Fibroblast of lung (primary cell): ENCODE measurements at regions not wholly inside any gene's neighbourhood (a gene's known extent, or its start where the extent isn't known, plus 50 kb on each side); places are given as distances from the start of the nearest gene placed in this dataset.

Source experiments
- DNase-seq, 2 donors: peaks; one replicate each; pipeline versions ENCODE4 v3.0.0 to v3.0.0-alpha.2; 2010; ENCODE audit warnings: low read depth in 2 of 2
- H2AFZ ChIP-seq: 2 replicates; pipeline ENCODE4 v1.5.1; 2012; ENCODE audit warnings: low read length, control low read depth, inconsistent platforms
- H3K27ac ChIP-seq: 2 replicates; pipeline ENCODE4 v1.5.1; 2011; ENCODE audit warnings: low read length, control low read depth; ENCODE audit not compliant: insufficient read depth
- H3K27me3 ChIP-seq: 2 replicates; pipeline ENCODE4 v1.5.1; 2011; ENCODE audit warnings: mild to moderate bottlenecking, low read length; ENCODE audit not compliant: control insufficient read depth, insufficient read depth
- H3K36me3 ChIP-seq: 2 replicates; pipeline ENCODE4 v1.5.1; 2011; ENCODE audit warnings: low read length; ENCODE audit not compliant: control insufficient read depth, insufficient read depth
- H3K4me1 ChIP-seq: 2 replicates; pipeline ENCODE4 v1.5.1; 2011; ENCODE audit warnings: low read length; ENCODE audit not compliant: control insufficient read depth, insufficient read depth; ENCODE audit errors: extremely low read depth
- H3K4me2 ChIP-seq: 2 replicates; pipeline ENCODE4 v1.5.1; 2011; ENCODE audit warnings: low read length, control low read depth; ENCODE audit not compliant: insufficient read depth; ENCODE audit errors: extremely low read depth
- H3K4me3 ChIP-seq, 4 experiments: fragments of 200-600 bp in 1 of 4; sonication (generic) in 1 of 4; replicated peaks in 1 of 4; 2 replicates each; pipeline ENCODE4 v1.5.1; 2011 to 2016; ENCODE audit warnings: low read length in 4 of 4, low read depth in 3 of 4, mild to moderate bottlenecking in 3 of 4, control low read depth in 2 of 4, inconsistent platforms in 1 of 4, mixed read lengths in 1 of 4; ENCODE audit not compliant: insufficient read depth in 1 of 4; ENCODE audit errors: control extremely low read depth in 1 of 4
- H3K79me2 ChIP-seq: 2 replicates; pipeline ENCODE4 v1.5.1; 2012; ENCODE audit warnings: mild to moderate bottlenecking, low read length, inconsistent platforms; ENCODE audit not compliant: control insufficient read depth, insufficient read depth
- H3K9ac ChIP-seq: 2 replicates; pipeline ENCODE4 v1.5.1; 2011; ENCODE audit warnings: mild to moderate bottlenecking, low read length, control low read depth; ENCODE audit not compliant: insufficient read depth
- H3K9me3 ChIP-seq: 2 replicates; pipeline ENCODE4 v1.5.1; 2012; ENCODE audit warnings: low read depth, low read length; ENCODE audit not compliant: control insufficient read depth, insufficient read depth
- H4K20me1 ChIP-seq: 2 replicates; pipeline ENCODE4 v1.5.1; 2011; ENCODE audit warnings: low read length; ENCODE audit not compliant: control insufficient read depth, insufficient read depth; ENCODE audit errors: extremely low read depth
- EZH2 ChIP-seq: IDR thresholded peaks from 2 replicates; pipeline ENCODE4 v1.5.1; 2012; ENCODE audit warnings: low read length, control low read depth, mild to moderate bottlenecking; ENCODE audit errors: missing control alignments
- TF ChIP-seq, protein P1 (sequence below), 2 donors: IDR thresholded peaks in 1 of 2; conservative IDR thresholded peaks in 1 of 2; 1 replicate in 1 of 2; 2 replicates in 1 of 2; pipeline ENCODE4 v1.5.1; 2011 to 2012; ENCODE audit warnings: low read length in 2 of 2, control low read depth in 1 of 2, inconsistent platforms in 1 of 2, low read depth in 1 of 2, mild to moderate bottlenecking in 1 of 2

DNA sequence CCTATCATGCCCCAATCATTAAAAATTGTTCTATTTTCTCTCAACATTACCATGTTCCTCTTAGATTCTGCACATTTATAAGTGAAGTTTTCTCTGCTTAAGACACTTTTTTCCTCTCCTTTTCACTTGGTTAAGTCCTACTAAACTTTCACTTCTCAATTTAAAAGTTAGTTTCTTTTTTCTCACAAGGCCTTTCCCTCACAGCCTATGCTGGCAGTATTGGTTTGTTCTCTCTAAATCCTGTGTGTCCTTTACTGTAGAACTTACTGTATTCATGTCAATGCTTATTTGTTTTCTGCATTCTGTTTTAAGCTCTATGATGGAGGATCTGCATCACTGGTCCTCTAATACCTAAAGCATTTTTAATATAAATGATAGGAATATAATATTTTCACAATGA, 2816.6 kb downstream of the PCDH9 start:
- no peak overlapping the region for H3K4me3 ChIP-seq
- H3K4me1 ChIP-seq: no peaks in the 10 kb centered on the region
- TF ChIP-seq, protein P1, sequence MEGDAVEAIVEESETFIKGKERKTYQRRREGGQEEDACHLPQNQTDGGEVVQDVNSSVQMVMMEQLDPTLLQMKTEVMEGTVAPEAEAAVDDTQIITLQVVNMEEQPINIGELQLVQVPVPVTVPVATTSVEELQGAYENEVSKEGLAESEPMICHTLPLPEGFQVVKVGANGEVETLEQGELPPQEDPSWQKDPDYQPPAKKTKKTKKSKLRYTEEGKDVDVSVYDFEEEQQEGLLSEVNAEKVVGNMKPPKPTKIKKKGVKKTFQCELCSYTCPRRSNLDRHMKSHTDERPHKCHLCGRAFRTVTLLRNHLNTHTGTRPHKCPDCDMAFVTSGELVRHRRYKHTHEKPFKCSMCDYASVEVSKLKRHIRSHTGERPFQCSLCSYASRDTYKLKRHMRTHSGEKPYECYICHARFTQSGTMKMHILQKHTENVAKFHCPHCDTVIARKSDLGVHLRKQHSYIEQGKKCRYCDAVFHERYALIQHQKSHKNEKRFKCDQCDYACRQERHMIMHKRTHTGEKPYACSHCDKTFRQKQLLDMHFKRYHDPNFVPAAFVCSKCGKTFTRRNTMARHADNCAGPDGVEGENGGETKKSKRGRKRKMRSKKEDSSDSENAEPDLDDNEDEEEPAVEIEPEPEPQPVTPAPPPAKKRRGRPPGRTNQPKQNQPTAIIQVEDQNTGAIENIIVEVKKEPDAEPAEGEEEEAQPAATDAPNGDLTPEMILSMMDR (conservative IDR thresholded peaks at IDR 0.05 in 1 of 2, IDR thresholded peaks at IDR 0.05 in 1 of 2; ENCODE audit: low read depth in 1 of 2, low read length in 2 of 2): no peak
- no peak for TF ChIP-seq EZH2
- no peaks in the 10 kb centered on the region for H4K20me1 ChIP-seq
- no peaks in the 10 kb centered on the region for H3K27me3 ChIP-seq
- H3K4me2 ChIP-seq: no peak overlapping the region
- H3K9ac ChIP-seq: no peak overlapping the region
- H3K27ac ChIP-seq: no peak overlapping the region
- no peaks in the 10 kb centered on the region for H3K36me3 ChIP-seq
- H3K9me3 ChIP-seq: no peaks in the 10 kb centered on the region
- no peak for DNase-seq
- H2AFZ ChIP-seq: no peak overlapping the region
- H3K79me2 ChIP-seq: no peaks in the 10 kb centered on the region

DNA sequence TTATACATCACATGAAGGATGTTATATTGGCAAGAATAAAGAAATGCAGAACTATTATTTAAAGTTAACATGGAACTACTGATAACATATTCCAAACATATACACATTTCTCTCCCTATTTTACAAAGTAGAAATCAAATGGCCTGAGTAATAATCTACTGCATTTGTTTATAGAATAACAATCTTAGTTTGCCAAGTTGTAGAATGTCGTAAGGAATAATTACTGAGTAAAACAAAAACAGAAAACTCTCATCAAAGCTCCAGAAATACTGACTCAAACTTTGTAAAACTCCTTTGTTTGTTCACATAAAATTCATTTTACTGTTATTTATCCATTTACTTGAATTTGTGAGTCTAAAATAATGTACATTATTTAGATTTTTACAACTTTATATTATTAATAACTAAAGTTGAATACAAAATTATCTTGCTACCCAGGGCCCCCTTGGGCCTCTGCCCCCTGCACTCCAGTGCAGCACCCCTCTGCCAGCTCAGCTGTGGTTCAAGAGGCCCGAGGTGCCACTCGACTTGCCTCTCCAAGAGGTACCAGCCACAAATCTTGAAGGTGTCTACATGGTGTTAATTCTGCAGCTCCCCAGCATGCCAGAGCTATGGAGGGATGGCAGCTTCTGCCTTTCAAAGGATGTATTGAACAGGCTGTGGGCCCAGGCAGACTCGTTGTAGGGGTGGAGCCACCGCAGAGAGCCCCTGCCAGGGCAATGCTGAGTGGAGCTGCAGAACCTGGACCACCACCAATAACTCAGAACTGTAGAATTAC, 2819.7 kb downstream of the PCDH9 start:
- Histone ChIP-seq H3K27ac (no peak overlapping the region), H3K79me2 (no peaks in the 10 kb centered on the region), H3K27me3 (no peaks in the 10 kb centered on the region), H3K9me3 (no peaks in the 10 kb centered on the region), H3K4me3 (no peak overlapping the region), H3K4me1 (no peaks in the 10 kb centered on the region), H3K36me3 (no peaks in the 10 kb centered on the region), H2AFZ (no peak overlapping the region), H4K20me1 (no peaks in the 10 kb centered on the region), H3K4me2 (no peak overlapping the region), H3K9ac (no peak overlapping the region)
- TF ChIP-seq, protein P1 (conservative IDR thresholded peaks at IDR 0.05 in 1 of 2, IDR thresholded peaks at IDR 0.05 in 1 of 2; ENCODE audit: low read depth in 1 of 2, low read length in 2 of 2): no peak
- TF ChIP-seq EZH2: no peak
- no peak for DNase-seq

DNA sequence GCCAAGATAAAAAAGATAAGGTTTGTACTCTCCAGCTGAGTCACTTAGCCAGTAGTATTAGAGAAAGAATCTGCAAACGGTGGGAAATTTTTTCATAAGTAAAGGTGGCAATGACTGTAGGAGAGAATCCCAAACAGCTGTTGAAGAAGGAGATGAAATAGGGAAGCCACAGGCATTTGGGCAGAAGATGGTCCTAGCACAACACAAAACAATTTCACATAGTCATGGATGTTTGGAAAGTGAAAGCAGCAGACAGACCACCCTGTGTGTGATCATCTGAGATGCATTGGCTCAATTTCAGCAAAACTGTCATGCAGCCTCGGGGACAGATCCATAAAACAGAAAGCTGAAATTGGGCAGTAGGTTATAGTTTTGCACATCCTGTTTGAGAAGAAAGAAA, 2832.4 kb downstream of the PCDH9 start:
- no peak overlapping the region for H2AFZ ChIP-seq
- H3K9ac ChIP-seq: no peak overlapping the region
- no peaks in the 10 kb centered on the region for H3K9me3 ChIP-seq
- H3K36me3 ChIP-seq: no peaks in the 10 kb centered on the region
- no peak overlapping the region for H3K27ac ChIP-seq
- H3K4me1 ChIP-seq: no peaks in the 10 kb centered on the region
- no peaks in the 10 kb centered on the region for H4K20me1 ChIP-seq
- H3K27me3 ChIP-seq: no peaks in the 10 kb centered on the region
- H3K4me3 ChIP-seq: no peak overlapping the region
- peak; percentile 3 to 12 for DNase-seq
- TF ChIP-seq, protein P1 (conservative IDR thresholded peaks at IDR 0.05 in 1 of 2, IDR thresholded peaks at IDR 0.05 in 1 of 2; ENCODE audit: low read depth in 1 of 2, low read length in 2 of 2): no peak
- TF ChIP-seq EZH2: no peak
- no peaks in the 10 kb centered on the region for H3K79me2 ChIP-seq
- H3K4me2 ChIP-seq: no peak overlapping the region
